ENCODE measurements at regions not wholly inside any gene's neighbourhood (a gene's known extent, or its start where the extent isn't known, plus 50 kb on each side); places are given as distances from the start of the nearest gene placed in this dataset.

DNA sequence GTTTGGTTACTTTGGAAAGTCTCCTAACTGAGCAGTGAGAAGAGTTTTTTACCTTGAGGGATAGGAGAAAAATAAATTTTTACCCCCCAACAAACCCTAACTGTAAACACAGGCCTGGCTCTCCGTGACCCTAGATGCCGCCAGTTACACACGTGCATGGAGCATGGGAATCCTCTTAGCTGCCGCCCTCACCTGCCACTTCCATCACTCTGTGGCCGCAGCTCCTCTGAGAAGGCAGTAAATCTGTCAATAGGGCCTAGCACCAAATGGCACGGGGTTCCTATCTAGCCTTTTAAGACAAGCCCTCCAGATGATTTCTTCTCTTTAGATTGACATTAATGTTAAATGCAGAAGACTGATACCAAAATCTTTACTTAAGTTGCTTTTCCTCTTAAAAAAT, 330.3 kb upstream of the FAM241A start:
- FAIRE-seq: no peak

- no peak for FAIRE-seq
Observed at GRCh38 chr4:111821342-111821741, 323.9 kb upstream of the FAM241A start.

DNA sequence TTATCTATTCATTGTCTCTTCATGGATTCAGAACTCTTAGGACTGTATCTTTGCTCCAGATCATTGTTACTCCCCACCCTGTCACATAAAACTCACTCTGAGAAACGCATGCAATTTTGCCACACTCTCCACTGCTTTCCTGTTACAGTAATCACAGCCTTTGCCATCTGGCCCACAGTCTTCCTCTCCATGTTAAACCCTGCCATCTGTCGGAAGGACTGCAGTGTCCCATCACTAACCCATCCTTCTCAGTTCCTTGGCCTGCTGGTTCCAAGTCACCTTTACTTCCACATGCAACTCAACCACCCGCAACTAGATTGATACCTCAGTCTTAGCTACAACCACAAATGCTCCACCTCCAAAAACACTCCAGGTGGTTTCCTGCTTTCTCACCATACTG, 308.7 kb upstream of the FAM241A start:
- FAIRE-seq: no peak

DNA sequence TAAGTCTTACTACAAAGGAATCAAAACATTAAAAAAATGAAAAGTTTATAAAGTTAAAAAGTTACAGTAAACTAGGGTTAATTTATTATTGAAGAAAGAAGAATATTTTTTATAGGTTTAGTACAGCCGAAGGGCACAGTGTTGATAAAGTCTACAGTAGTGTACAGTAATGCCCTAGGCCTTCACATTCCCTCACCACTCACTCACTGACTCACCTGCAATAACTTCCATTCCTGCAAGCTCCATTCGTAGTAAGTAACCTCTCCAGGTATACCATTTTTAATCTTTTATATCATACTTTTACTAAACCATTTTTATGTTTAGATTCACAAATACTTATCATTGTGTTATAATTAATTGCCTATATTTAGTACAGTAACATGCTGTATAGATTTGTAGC, 307.5 kb upstream of the FAM241A start:
- no peak for FAIRE-seq

DNA sequence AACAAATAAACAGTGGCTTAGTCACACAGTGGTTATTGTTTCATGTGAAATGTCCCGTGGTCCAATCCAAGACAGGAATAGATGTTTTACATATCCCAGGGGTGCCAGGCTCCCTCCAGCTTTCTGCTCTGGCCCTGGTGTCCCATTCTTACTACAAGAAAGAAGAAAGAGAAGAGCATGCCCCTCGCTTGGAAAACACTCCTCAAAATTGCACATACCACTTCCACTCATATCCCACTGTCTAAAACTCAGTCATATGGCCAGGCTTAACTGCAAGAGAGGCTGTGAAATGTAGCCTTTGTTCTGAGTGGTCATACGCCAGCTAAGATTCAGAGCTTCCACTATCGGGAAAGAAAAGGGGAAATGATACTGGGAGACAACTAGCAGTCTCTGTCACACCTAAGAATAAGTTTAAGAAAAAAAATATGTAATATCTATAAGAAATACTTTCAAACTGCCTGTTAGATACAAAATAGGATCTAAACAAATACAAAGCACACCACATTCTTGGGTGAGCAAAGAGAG, 306.8 kb upstream of the FAM241A start:
- no peak for FAIRE-seq

DNA sequence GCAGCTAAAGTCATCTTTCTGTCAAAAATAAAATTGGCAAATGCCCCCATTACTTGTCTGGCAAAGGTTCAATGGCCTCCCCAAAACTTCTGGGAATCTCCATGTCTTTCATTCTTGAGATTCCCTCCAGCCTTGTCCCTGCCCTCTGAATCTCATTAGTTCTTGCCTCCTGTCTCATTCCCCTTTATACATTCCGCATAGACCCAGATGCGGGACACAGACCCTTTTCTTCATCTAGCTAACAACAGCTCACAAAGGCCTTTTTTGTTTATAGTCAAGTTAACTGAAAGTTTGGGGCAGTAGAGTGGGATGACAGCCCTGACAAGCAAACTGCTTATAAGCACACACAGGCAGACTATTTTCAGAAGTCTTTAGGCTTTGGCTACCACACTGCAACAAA, 306.1 kb upstream of the FAM241A start:
- FAIRE-seq: no peak

DNA sequence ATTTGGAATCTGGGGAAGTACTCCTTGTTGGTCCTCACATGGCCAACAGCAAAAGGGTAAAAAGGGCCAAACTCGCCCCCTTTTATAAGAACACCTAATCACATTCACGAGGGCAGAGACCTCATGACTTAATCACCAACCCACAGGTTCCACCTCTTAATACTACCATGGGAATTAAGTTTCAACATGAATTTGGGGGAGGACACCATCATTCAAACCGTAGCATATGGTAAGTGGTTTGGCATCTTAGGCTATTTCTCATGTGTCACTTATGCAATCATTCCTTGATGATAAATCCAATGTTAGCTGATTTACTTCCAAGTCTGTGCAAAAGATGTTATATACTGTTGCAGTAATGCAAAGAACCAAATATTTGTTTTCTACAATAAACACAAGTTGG, 302.9 kb upstream of the FAM241A start:
- no peak for FAIRE-seq

- FAIRE-seq: no peak
Observed at GRCh38 chr4:111847296-111848008, 297.8 kb upstream of the FAM241A start.

GRCh38 chr4:111849746-111850284, 295.4 kb upstream of the FAM241A start:
- FAIRE-seq: no peak

DNA sequence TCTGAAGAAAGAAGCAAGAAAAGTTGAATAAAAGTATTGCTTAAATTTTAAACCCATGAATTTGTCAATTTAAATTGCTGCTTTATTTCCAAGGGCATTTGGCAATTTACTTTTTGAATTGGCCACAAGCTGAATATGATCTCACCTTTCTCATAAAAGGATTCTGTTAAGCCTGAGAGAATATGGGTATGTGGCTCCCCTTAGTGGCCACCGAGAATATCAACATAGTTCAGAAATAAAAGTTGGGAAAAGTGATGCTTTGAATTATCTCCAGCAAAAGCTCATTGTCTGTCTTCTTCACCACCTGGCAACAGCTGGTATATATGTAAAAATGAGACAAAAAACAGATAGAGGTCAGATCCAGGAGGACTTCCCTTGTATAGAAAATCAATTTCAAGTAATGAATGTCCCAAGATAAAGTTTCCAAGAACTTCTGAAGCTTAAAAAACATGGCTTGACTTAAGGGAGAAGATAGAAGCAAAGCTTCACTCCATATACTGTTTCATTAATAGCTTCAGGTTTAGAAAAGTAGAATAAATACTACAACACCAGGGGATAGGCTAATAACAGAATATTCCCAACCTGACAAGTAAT, 290.7 kb upstream of the FAM241A start:
- FAIRE-seq: peak; percentile 44

DNA sequence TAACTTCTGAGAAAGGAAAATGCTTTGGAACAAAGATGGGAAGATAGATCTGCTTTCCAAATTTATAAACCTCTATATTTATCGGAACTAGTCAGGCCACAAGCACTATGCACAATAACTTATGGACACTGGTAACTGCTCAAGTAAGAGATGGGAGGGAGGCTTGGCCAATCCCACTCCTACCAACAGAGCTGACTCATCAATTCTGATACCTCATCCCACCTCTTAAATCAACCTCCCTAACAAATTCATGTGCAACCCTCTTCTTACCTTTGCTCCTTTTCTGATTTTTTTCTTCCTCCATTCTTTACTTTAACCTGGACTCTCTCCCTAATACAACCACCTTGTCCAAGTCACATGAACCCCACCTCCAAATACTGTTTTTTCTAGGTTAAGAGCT, 289.9 kb upstream of the FAM241A start:
- FAIRE-seq: no peak

- no peak for FAIRE-seq
Observed at GRCh38 chr4:111864066-111864465, 281.2 kb upstream of the FAM241A start.

GRCh38 chr4:111869339-111869738, 275.9 kb upstream of the FAM241A start:
- no peak for FAIRE-seq

GRCh38 chr4:111871802-111872201, 273.5 kb upstream of the FAM241A start:
- no peak for FAIRE-seq

GRCh38 chr4:111873801-111874200, 271.5 kb upstream of the FAM241A start:
- no peak for FAIRE-seq

DNA sequence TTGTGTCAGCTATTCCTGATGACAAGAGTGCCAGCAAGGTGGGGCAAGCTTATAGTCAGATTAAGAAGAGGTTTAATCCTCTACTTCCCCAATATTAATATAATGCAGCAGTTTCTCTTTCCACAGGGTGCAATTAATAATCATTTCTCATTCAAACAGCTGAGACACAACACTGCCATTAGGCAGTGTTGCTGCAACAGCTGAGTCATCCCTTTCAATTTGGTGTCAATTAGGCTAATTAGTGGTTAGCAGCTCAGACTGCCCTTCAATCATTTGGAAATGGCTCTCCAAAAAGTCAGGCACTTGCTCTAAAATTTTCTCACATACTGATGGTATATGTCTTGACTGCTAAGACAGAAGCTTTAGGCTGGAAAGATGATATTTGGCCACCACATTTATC, 265.7 kb upstream of the FAM241A start:
- FAIRE-seq: no peak

DNA sequence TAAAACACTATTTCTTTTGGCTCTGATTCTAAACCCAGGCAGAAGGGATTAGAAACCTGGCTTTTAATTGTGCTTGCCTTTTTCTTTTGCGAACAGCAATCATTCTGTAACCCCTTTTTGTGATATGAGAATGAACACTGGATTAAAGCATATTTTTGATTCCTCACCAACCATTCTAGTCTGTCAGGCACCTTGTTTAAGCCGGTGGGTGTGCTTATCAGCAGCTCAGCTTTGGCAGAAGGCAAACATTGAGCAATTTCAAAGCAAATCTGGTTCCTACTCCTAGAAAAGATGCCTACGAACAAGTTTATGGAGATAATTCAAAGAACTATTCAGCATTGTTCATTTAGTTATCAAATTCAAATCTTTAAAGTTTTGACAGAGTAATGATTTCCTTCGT, 265.1 kb upstream of the FAM241A start:
- no peak for FAIRE-seq

DNA sequence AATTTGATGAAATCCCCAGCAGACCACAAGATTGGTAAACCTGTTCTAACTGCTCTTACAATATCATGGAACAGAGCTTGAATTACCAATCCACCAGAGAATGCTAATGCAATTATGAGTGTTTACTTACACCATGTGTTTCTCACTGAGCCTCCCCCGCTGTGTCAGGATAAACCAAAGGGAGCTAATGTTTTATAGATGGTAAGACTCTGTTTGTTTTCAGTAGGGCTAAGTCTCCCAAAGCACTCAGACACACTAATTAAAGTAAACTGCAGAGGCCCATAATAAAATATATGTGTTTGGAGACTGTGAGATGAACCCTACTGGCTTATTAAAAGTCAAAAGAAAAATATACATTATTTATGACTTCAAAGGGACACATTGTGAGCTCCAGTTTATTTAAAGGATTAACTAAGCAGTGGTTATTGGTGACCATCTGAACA, 261.7 kb upstream of the FAM241A start:
- FAIRE-seq: no peak

- FAIRE-seq: no peak
Observed at GRCh38 chr4:111890412-111890811, 254.8 kb upstream of the FAM241A start.

DNA sequence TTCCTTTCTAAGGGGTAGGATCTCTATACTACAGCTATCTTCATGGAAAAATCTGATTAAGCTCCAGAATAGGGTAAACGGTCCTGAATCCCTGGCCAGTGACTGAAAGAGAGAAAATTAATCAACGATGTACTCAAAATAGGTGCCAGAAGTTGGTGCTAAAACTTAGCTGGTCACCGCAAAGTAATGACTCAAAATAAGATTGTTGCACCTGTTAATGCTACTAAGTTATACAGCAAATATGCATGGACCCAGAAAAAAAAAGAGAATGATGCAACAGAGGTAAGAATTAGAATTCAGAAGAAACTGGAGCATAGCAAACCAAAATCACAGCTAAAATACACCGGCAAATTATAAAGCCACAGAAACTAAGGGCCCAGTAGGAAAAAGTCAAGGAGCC, 239.7 kb upstream of the FAM241A start:
- FAIRE-seq: no peak

DNA sequence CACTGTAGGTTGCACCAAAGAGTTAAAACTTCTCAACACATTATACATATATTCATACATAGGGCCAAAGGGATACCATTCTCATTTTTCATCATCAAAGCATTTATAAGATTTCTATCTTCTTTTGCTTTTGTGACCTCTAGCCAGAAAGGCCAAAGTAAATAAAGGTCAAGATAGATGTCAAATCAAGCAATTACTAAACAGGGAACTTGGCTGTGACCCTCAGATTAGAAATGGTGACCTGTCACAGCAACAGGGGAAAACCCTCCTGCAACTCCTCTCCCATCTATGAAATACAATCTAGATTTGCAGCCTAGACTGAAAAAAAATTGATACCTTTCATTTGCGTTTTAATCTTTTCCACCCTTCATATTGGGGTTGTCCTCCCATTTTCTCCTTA, 225.6 kb upstream of the FAM241A start:
- FAIRE-seq: no peak

DNA sequence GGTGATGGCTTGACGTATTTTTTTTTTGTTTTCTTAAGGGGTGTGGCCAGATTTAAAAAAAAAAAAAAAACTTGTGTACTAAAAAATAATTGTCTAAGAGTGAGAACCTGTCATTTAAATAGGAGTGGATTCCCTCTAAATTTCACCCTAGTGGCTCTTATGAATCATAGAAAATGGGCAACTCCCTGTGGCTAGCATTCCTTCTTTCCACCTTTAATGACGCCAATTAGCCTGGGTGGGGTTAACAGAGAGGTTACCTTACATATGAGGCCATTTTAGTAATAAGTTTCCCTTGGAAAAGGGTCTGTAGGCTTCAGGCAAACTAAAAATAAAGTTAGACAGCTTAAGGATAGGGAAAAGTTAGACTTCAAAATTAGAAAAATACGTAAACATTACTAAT, 223.5 kb upstream of the FAM241A start:
- no peak for FAIRE-seq

DNA sequence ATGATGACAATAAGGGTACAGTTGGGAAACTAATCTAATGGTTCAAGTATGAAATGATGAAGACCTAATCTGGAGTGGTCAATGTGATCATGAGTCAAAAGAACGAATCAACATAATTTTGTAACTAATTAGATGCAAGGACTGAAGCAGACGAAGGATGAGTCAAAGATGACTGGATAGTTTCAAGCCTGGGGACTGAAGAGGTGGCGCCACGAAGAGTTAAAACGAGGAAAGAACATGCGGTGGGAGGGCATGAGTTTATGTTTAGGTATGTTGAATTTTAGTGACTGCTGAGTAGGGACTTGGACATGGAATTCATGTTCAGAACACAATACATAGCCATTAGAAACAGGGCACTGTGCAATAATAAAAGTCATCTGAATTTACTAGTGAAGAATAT, 221.5 kb upstream of the FAM241A start:
- no peak for FAIRE-seq

GRCh38 chr4:111924696-111925095, 220.6 kb upstream of the FAM241A start:
- FAIRE-seq: no peak

- FAIRE-seq: no peak
Observed at GRCh38 chr4:111930659-111931058, 214.6 kb upstream of the FAM241A start.

Measured in G401.6 (cell line).